Endothelial cell of umbilical vein (primary cell): ENCODE measurements at regions not wholly inside any gene's neighbourhood (a gene's known extent, or its start where the extent isn't known, plus 50 kb on each side); places are given as distances from the start of the nearest gene placed in this dataset.

Source experiments
- BruUV-seq: library from RNA; stranded (reverse); fragments of 400-500 nt; replicated peaks from 2 replicates; lab custom pipeline; 2021; lab: Mats Ljungman, UMichigan
- CTCF ChIA-PET: fragments of 300-600, 350-600 bp; sonication (Branson Sonifier 250); formaldehyde crosslinking; loops from one replicate; lab custom pipeline; 2021; ENCODE audit warnings: antibody characterized with exemption, inconsistent platforms; lab: Charles Lee
- POLR2A ChIA-PET: fragments of 300-600, 350-600 bp; sonication (Branson Sonifier 250); formaldehyde crosslinking; loops from one replicate; lab custom pipeline; 2021; ENCODE audit warnings: antibody characterized with exemption, inconsistent platforms; lab: Charles Lee
- DNase-seq: peaks from one replicate; pipeline ENCODE4 v3.0.0-alpha.2; 2011; ENCODE audit warnings: low read depth, low spot score
- FAIRE-seq: peaks from 2 replicates; lab custom pipeline; 2011; peaks lifted over from hg19 to GRCh38; lab: Jason Lieb, UNC
- H2AFZ ChIP-seq: 2 replicates; pipeline ENCODE4 v1.6.0; 2012; ENCODE audit warnings: low read depth, low read length, control low read depth, inconsistent platforms
- H3K27ac ChIP-seq: 2 replicates; pipeline ENCODE4 v1.5.1; 2011; ENCODE audit warnings: low read depth, mild to moderate bottlenecking, control low read depth, low read length, moderate library complexity; ENCODE audit not compliant: insufficient read depth
- H3K27me3 ChIP-seq, 2 experiments: 2 replicates each; pipeline versions ENCODE4 v1.6.0 to v1.6.1; 2011; ENCODE audit warnings: low read length in 2 of 2, mixed read lengths in 1 of 2; ENCODE audit not compliant: control insufficient read depth in 2 of 2, insufficient read depth in 2 of 2
- H3K36me3 ChIP-seq, 2 experiments: 2 replicates in 1 of 2; 3 replicates in 1 of 2; pipeline ENCODE4 v1.5.1; 2011; ENCODE audit warnings: low read length in 2 of 2, mild to moderate bottlenecking in 1 of 2, moderate library complexity in 1 of 2; ENCODE audit not compliant: control insufficient read depth in 2 of 2, insufficient read depth in 2 of 2; ENCODE audit errors: extremely low read depth in 1 of 2
- H3K4me1 ChIP-seq: 3 replicates; pipeline ENCODE4 v1.5.1; 2011; ENCODE audit warnings: mild to moderate bottlenecking, low read length; ENCODE audit not compliant: control insufficient read depth, insufficient read depth; ENCODE audit errors: extremely low read depth
- H3K4me2 ChIP-seq: 2 replicates; pipeline ENCODE4 v1.6.1; 2011; ENCODE audit warnings: low read length, control low read depth, mixed read lengths; ENCODE audit not compliant: insufficient read depth
- H3K4me3 ChIP-seq, 3 experiments: fragments of 200-600 bp in 1 of 3; sonication (generic), shearing (Covaris generic) in 1 of 3; replicated peaks in 1 of 3; 2 replicates each; pipeline ENCODE4 v1.5.1; 2011 to 2016; ENCODE audit warnings: control low read depth in 3 of 3, low read length in 3 of 3, mild to moderate bottlenecking in 2 of 3, inconsistent platforms in 1 of 3, low read depth in 1 of 3, moderate library complexity in 1 of 3; ENCODE audit not compliant: insufficient read depth in 1 of 3
- H3K79me2 ChIP-seq: 2 replicates; pipeline ENCODE4 v1.6.0; 2012; ENCODE audit warnings: low read length, inconsistent platforms; ENCODE audit not compliant: control insufficient read depth, insufficient read depth
- H3K9ac ChIP-seq: replicated peaks from 2 replicates; pipeline ENCODE3; 2011; ENCODE audit warnings: low read length, control low read depth; ENCODE audit not compliant: insufficient read depth; ENCODE audit errors: extremely low read depth
- H3K9me1 ChIP-seq: replicated peaks from 3 replicates; pipeline ENCODE4 v1.6.0; 2011; ENCODE audit warnings: mild to moderate bottlenecking, low read length; ENCODE audit not compliant: control insufficient read depth, insufficient read depth; ENCODE audit errors: extremely low read depth
- H3K9me3 ChIP-seq: replicated peaks from 2 replicates; pipeline ENCODE4 v1.5.1; 2012; ENCODE audit warnings: low read length, inconsistent platforms; ENCODE audit not compliant: control insufficient read depth, insufficient read depth
- H4K20me1 ChIP-seq: replicated peaks from 2 replicates; pipeline ENCODE3; 2011; ENCODE audit warnings: mild to moderate bottlenecking, low read length; ENCODE audit not compliant: control insufficient read depth, insufficient read depth; ENCODE audit errors: extremely low read depth
- EZH2 ChIP-seq: IDR thresholded peaks from 2 replicates; pipeline ENCODE4 v1.6.1; 2012; ENCODE audit warnings: borderline replicate concordance, low read depth, mild to moderate bottlenecking, moderate library complexity, low read length, inconsistent platforms; ENCODE audit not compliant: severe bottlenecking
- MAX ChIP-seq: IDR thresholded peaks from 2 replicates; pipeline ENCODE4 v1.6.1; 2011; ENCODE audit not compliant: insufficient read depth, insufficient read length
- MYC ChIP-seq: IDR thresholded peaks from one replicate; pipeline ENCODE4 v1.6.1; 2011; ENCODE audit warnings: mild to moderate bottlenecking, low read depth, low read length
- POLR2A ChIP-seq: IDR thresholded peaks from 2 replicates; pipeline ENCODE4 v1.6.1; 2012; ENCODE audit warnings: low read depth, mild to moderate bottlenecking, control low read depth, low read length
- dilution Hi-C: fragments of 300-500 bp; cut with MboI; formaldehyde crosslinking; loops from one replicate; pipeline ENCODE4 v1.15.0; 2019; ENCODE audit warnings: low sequenced_read_pairs; ENCODE audit not compliant: extremely low pct_ligation_motif_present
- intact Hi-C: fragments of 100-400 bp; cut with micrococcal nuclease; formaldehyde crosslinking; loops from one replicate; pipeline ENCODE4 v1.10.0; 2022
- TF ChIP-seq, protein P1 (sequence below), 2 donors: IDR thresholded peaks; 1 replicate in 1 of 2; 2 replicates in 1 of 2; pipeline ENCODE4 v1.5.1; 2011; ENCODE audit warnings: low read length in 2 of 2, mild to moderate bottlenecking in 2 of 2, moderate library complexity in 2 of 2, control low read depth in 1 of 2, inconsistent platforms in 1 of 2, low read depth in 1 of 2; ENCODE audit not compliant: insufficient read depth in 1 of 2; ENCODE audit errors: extremely low read depth in 1 of 2

DNA sequence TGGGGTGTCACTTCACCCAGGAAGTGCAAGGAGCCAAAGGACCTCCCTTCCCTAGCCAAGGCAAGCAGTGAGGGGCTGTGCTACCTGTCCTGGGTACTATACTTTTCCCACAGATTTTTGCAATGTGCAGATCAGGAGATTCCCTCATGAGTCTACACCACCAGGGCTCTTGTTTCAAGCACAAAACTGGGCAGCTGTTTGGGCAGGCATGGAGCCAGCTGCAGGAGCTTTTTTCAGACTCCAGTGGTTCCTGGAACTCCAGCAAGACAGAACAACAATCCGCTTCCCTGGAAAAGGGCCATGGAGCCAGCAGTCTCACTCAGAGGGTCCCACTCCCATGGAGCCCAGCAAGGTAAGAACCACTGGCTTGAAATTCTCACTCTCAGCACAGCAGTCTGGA, 1649.6 kb downstream of the LRRC4C start:
- no TSS peak for BruUV-seq
- Histone ChIP-seq H3K9me1 (no peaks in the 10 kb centered on the region), H3K27ac (no peak overlapping the region), H2AFZ (no peak overlapping the region), H3K4me3 (no peak overlapping the region), H3K4me1 (no peaks in the 10 kb centered on the region), H3K9ac (no peak overlapping the region), H3K9me3 (peaks cover 3% of the 10 kb centered on the region), H4K20me1 (no peaks in the 10 kb centered on the region), H3K4me2 (no peak overlapping the region), H3K27me3 (no peaks in the 10 kb centered on the region), H3K79me2 (no peaks in the 10 kb centered on the region), H3K36me3 (no peaks in the 10 kb centered on the region)
- FAIRE-seq (no peak), DNase-seq (no peak)
- ChIA-PET POLR2A (no interaction called here), CTCF (no interaction called here)
- intact Hi-C loops (no loop called here), dilution Hi-C loops (no loop called here)
- TF ChIP-seq, protein P1, sequence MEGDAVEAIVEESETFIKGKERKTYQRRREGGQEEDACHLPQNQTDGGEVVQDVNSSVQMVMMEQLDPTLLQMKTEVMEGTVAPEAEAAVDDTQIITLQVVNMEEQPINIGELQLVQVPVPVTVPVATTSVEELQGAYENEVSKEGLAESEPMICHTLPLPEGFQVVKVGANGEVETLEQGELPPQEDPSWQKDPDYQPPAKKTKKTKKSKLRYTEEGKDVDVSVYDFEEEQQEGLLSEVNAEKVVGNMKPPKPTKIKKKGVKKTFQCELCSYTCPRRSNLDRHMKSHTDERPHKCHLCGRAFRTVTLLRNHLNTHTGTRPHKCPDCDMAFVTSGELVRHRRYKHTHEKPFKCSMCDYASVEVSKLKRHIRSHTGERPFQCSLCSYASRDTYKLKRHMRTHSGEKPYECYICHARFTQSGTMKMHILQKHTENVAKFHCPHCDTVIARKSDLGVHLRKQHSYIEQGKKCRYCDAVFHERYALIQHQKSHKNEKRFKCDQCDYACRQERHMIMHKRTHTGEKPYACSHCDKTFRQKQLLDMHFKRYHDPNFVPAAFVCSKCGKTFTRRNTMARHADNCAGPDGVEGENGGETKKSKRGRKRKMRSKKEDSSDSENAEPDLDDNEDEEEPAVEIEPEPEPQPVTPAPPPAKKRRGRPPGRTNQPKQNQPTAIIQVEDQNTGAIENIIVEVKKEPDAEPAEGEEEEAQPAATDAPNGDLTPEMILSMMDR (IDR thresholded peaks at IDR 0.05; ENCODE audit: extremely low read depth in 1 of 2, insufficient read depth in 1 of 2, low read depth in 1 of 2, low read length in 2 of 2): no peak
- no peak for TF ChIP-seq POLR2A
- no peak for TF ChIP-seq EZH2
- no peak for TF ChIP-seq MYC

- no peaks in the 10 kb centered on the region for H3K36me3 ChIP-seq
- no peak overlapping the region for H3K4me2 ChIP-seq
- no peaks in the 10 kb centered on the region for H3K79me2 ChIP-seq
- ChIA-PET CTCF (no interaction called here), POLR2A (no interaction called here)
- no peaks in the 10 kb centered on the region for H3K9me1 ChIP-seq
- no peak for DNase-seq
- no peaks in the 10 kb centered on the region for H4K20me1 ChIP-seq
- intact Hi-C loops (no loop called here), dilution Hi-C loops (no loop called here)
- H3K4me3 ChIP-seq: no peak overlapping the region
- no TSS peak for BruUV-seq
- H3K9ac ChIP-seq: no peak overlapping the region
- H2AFZ ChIP-seq: no peak overlapping the region
- H3K27me3 ChIP-seq: no peaks in the 10 kb centered on the region
- TF ChIP-seq, protein P1 (IDR thresholded peaks at IDR 0.05; ENCODE audit: extremely low read depth in 1 of 2, insufficient read depth in 1 of 2, low read depth in 1 of 2, low read length in 2 of 2): no peak
- no peak for TF ChIP-seq MAX
- TF ChIP-seq EZH2: no peak
- peaks cover 3% of the 10 kb centered on the region for H3K9me3 ChIP-seq
- no peak overlapping the region for H3K27ac ChIP-seq
- FAIRE-seq: no peak
- no peaks in the 10 kb centered on the region for H3K4me1 ChIP-seq
These were observed 1651.5 kb downstream of the LRRC4C start for GRCh38 chr11:39807904-39808303.
